PC-9 (cell line): ENCODE measurements at regions not wholly inside any gene's neighbourhood (a gene's known extent, or its start where the extent isn't known, plus 50 kb on each side); places are given as distances from the start of the nearest gene placed in this dataset.

Experiments used
- BruUV-seq: library from RNA; stranded (reverse); fragments of 400-500 nt; replicated peaks from 2 replicates; lab custom pipeline; 2021; lab: Mats Ljungman, UMichigan
- CTCF ChIA-PET: fragments of 300-600 bp; sonication (Branson Sonifier 250); formaldehyde crosslinking; loops from one replicate; lab custom pipeline; 2022; ENCODE audit warnings: antibody characterized with exemption; lab: Charles Lee
- POLR2A ChIA-PET: fragments of 300-600 bp; sonication (Branson Sonifier 250); formaldehyde crosslinking; loops from one replicate; lab custom pipeline; 2022; ENCODE audit warnings: antibody characterized with exemption; ENCODE audit not compliant: unreplicated experiment; lab: Charles Lee
- DNase-seq, 2 experiments: peaks; one replicate each; pipeline versions ENCODE4 v3.0.0 to v3.0.0-alpha.2; 2015 to 2022; ENCODE audit warnings: mixed read lengths in 1 of 2
- H2AFZ ChIP-seq: fragments of 200-600 bp; sonication (generic); 2 replicates; pipeline ENCODE4 v1.8.1; 2017; ENCODE audit warnings: antibody characterized with exemption
- H3F3A ChIP-seq: fragments of 200-600 bp; sonication (generic); 2 replicates; pipeline ENCODE4 v1.8.1; 2017; ENCODE audit warnings: antibody characterized with exemption, mild to moderate bottlenecking, low read depth; ENCODE audit not compliant: insufficient read depth
- H3K27ac ChIP-seq: fragments of 200-600 bp; sonication (generic); 2 replicates; pipeline ENCODE4 v1.6.1; 2016; ENCODE audit warnings: mixed run types
- H3K27me3 ChIP-seq: fragments of 200-600 bp; sonication (generic); 2 replicates; pipeline ENCODE4 v1.6.1; 2016; ENCODE audit warnings: low read depth, mixed run types; ENCODE audit not compliant: insufficient read depth
- H3K36me3 ChIP-seq: fragments of 200-600 bp; sonication (generic); 2 replicates; pipeline ENCODE4 v1.6.1; 2016; ENCODE audit warnings: low read depth, mixed run types
- H3K4me1 ChIP-seq: fragments of 200-600 bp; sonication (generic); replicated peaks from 2 replicates; pipeline ENCODE4 v1.6.1; 2016; ENCODE audit warnings: mixed run types; ENCODE audit not compliant: insufficient read depth
- H3K4me2 ChIP-seq: fragments of 200-600 bp; sonication (generic); 2 replicates; pipeline ENCODE4 v1.6.1; 2017; ENCODE audit warnings: mixed run types
- H3K4me3 ChIP-seq: fragments of 200-600 bp; sonication (generic); 2 replicates; pipeline ENCODE4 v1.6.1; 2016; ENCODE audit warnings: mixed run types
- H3K79me2 ChIP-seq: fragments of 200-600 bp; sonication (generic); 2 replicates; pipeline ENCODE4 v1.6.1; 2017; ENCODE audit warnings: low read depth, mixed run types
- H3K9me2 ChIP-seq: fragments of 200-600 bp; sonication (generic); 2 replicates; pipeline ENCODE4 v1.8.1; 2017; ENCODE audit warnings: mild to moderate bottlenecking; ENCODE audit not compliant: insufficient read depth
- H3K9me3 ChIP-seq: fragments of 200-600 bp; sonication (generic); 2 replicates; pipeline ENCODE4 v1.8.1; 2016; ENCODE audit warnings: low read depth; ENCODE audit not compliant: insufficient read depth
- H4K20me1 ChIP-seq: fragments of 200-600 bp; sonication (generic); 2 replicates; pipeline ENCODE4 v1.8.1; 2017; ENCODE audit not compliant: insufficient read depth
- CTCF ChIP-seq: fragments of 200-600 bp; sonication (generic); conservative IDR thresholded peaks from 2 replicates; pipeline ENCODE4 v1.6.1; 2017; ENCODE audit warnings: mixed run types, antibody characterized with exemption, mild to moderate bottlenecking, moderate library complexity
- EZH2 ChIP-seq: fragments of 200-600 bp; sonication (generic); IDR thresholded peaks from 2 replicates; pipeline ENCODE4 v1.8.0; 2017; ENCODE audit warnings: antibody characterized with exemption, low read depth
- intact Hi-C: fragments of 100-400 bp; cut with micrococcal nuclease; formaldehyde crosslinking; loops from one replicate; pipeline ENCODE4 v1.10.0; 2022; ENCODE audit not compliant: unreplicated experiment

- H3K4me2 ChIP-seq: no peak overlapping the region
- no peaks in the 10 kb centered on the region for H3K79me2 ChIP-seq
- TF ChIP-seq CTCF: no peak
- no peak for TF ChIP-seq EZH2
- ChIA-PET CTCF (no interaction called here), POLR2A (no interaction called here)
- no peak overlapping the region for H3K27ac ChIP-seq
- H3K9me2 ChIP-seq: no peaks in the 10 kb centered on the region
- intact Hi-C loops: no loop called here
- H3K9me3 ChIP-seq: no peaks in the 10 kb centered on the region
- no peaks in the 10 kb centered on the region for H3K36me3 ChIP-seq
- BruUV-seq: no TSS peak
- DNase-seq: no peak
- H4K20me1 ChIP-seq: no peaks in the 10 kb centered on the region
- H3K27me3 ChIP-seq: peaks cover 86% of the 10 kb centered on the region
- H3K4me1 ChIP-seq: no peaks in the 10 kb centered on the region
- H3K4me3 ChIP-seq: no peak overlapping the region
- H3F3A ChIP-seq: no peaks in the 10 kb centered on the region
- no peak overlapping the region for H2AFZ ChIP-seq
Measured at GRCh38 chr2:105678346-105678745, 66.4 kb upstream of the NCK2 start.

GRCh38 chr2:105677901-105678300, 66.8 kb upstream of the NCK2 start:
- Histone ChIP-seq H3K9me2 (no peaks in the 10 kb centered on the region), H3K36me3 (no peaks in the 10 kb centered on the region), H2AFZ (no peak overlapping the region), H3K27me3 (peaks cover 85% of the 10 kb centered on the region), H3K79me2 (no peaks in the 10 kb centered on the region), H3K4me1 (no peaks in the 10 kb centered on the region), H3K4me3 (no peak overlapping the region), H4K20me1 (no peaks in the 10 kb centered on the region), H3F3A (no peaks in the 10 kb centered on the region), H3K9me3 (no peaks in the 10 kb centered on the region), H3K4me2 (no peak overlapping the region), H3K27ac (no peak overlapping the region)
- ChIA-PET CTCF (no interaction called here), POLR2A (no interaction called here)
- DNase-seq: no peak
- BruUV-seq: no TSS peak
- no peak for TF ChIP-seq EZH2
- no peak for TF ChIP-seq CTCF
- intact Hi-C loops: no loop called here

- Histone ChIP-seq H4K20me1 (no peaks in the 10 kb centered on the region), H2AFZ (no peak overlapping the region), H3K9me3 (no peaks in the 10 kb centered on the region), H3K27me3 (peaks cover 84% of the 10 kb centered on the region), H3K27ac (no peak overlapping the region), H3K9me2 (no peaks in the 10 kb centered on the region), H3F3A (no peaks in the 10 kb centered on the region), H3K4me2 (no peak overlapping the region), H3K4me1 (no peaks in the 10 kb centered on the region), H3K36me3 (no peaks in the 10 kb centered on the region), H3K4me3 (no peak overlapping the region), H3K79me2 (no peaks in the 10 kb centered on the region)
- CTCF ChIA-PET: no interaction called here
- BruUV-seq: no TSS peak
- no peak for DNase-seq
- POLR2A ChIA-PET: no interaction called here
- TF ChIP-seq CTCF: no peak
- TF ChIP-seq EZH2: no peak
- intact Hi-C loops: no loop called here
Measured at GRCh38 chr2:105675841-105676240, 68.9 kb upstream of the NCK2 start.
